GM21360 (cell line): ENCODE measurements at regions not wholly inside any gene's neighbourhood (a gene's known extent, or its start where the extent isn't known, plus 50 kb on each side); places are given as distances from the start of the nearest gene placed in this dataset.
"Not testable (repeated sequence)": the region's sequence is repeated elsewhere in the genome, so short reads cannot be mapped to it uniquely, and the experiment has no call there.

Source experiments
- ATAC-seq: cut with Tn5 transposase; IDR thresholded peaks from one replicate; pipeline ENCODE4 v1.9.1; 2021; ENCODE audit warnings: mild to moderate bottlenecking, moderate library complexity; ENCODE audit not compliant: unreplicated experiment

DNA sequence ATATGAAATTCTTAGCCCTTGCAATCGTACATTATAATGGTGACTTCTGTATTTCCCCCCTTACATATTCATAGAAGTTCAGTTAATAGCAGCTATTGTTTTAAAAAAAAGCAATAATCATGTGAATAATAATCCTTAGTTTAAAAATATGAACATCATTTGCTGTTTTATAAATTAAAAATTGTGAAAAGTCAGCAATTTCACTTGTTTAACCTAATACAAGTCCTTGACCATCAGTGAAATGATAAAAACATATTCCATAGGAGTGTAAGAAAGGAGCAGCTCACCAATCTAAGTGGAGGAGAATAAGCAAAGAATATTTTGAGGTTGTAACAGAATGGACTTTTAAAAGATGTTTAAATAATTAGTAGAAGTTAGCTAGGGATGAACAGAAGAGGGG, 650.2 kb downstream of the SUCLG1 start:
- ATAC-seq: no peak

GRCh38 chr2:83802604-83803003, 656.5 kb downstream of the SUCLG1 start:
- no peak for ATAC-seq

DNA sequence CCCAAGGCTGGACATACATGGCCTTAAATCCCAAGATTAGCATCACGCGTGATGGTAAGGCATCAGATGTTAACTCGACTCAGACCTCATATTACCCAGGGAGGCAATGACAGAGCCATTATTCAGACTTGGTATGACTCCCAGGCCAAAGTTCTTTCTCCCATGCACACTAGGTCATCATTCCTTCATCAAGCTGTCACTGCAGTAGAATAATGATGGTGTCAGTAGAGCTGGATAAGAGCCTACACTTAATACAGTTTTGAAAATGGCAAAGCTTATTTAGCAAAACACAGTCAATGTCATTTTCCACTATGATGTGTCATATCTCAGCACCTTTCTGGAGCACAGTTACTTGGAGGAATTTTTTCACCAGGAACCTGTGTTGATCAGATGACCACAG, 663.3 kb downstream of the SUCLG1 start:
- ATAC-seq: no peak

GRCh38 chr2:83790467-83790866, 668.6 kb downstream of the SUCLG1 start:
- ATAC-seq: not testable (repeated sequence)

DNA sequence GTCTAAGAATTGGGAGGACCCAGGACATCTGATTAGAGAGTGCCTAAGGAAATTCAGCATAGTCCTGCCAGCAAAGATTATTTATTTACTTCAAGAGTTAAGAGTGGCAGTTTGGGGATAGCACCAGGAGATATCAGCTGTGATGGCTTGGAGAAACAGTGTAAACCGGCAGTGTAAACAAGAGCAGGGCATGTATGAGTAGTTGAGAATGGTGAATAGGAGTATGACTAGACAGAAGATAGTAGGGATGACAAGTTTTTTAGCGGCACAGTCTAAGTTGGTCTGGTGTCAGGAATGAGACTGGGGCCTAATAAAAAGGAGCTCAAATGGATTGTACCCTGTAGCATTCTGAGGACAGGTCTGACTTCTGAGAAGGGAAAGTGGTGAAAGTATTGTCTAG, 669.4 kb downstream of the SUCLG1 start:
- not testable (repeated sequence) for ATAC-seq

DNA sequence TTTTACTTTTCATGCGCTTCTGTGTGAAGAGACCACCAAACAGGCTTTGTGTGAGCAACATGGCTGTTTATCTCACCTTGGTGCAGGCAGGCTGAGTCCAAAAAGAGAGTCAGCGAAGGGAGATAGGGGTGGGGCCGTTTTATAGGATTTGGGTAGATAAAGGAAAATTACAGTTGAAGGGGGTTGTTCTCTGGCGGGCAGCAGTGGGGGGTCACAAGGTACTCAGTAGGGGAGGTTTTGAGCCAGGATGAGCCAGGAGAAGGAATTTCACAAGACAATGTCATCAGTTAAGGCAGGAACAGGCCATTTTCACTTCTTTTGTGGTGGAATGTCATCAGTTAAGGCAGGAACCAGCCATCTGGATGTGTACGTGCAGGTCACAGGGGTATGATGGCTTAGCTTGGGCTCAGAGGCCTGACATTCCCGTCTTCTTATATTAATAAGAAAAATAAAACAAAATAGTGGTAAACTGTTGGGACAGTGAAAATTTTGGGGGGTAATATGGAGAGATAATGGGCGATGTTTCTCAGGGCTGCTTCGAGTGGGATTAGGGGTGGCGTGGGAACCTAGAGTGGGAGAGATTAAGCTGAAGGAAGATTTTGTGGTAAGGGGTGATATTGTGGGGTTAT, 670.0 kb downstream of the SUCLG1 start:
- not testable (repeated sequence) for ATAC-seq

- no peak for ATAC-seq
These were observed 671.9 kb downstream of the SUCLG1 start for GRCh38 chr2:83787189-83787588.

DNA sequence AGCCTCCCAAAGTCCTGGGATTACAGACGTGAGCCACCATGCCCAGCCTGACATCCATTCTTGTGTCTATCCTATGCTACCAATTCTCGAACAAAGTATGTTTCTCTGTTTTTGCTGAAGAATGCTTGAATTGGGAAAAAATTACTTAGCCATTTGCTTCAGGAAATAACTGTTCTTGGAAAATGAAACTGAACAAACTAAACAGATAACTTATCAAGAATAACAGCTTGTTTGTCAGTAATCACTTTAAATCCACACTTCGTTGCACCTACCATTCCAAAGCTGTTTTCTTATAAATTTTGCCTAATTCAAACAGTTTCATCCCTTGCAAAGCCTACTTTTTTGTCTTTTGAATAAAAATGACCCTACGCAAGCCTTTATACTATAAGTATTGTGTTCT, 672.9 kb downstream of the SUCLG1 start:
- ATAC-seq: no peak

DNA sequence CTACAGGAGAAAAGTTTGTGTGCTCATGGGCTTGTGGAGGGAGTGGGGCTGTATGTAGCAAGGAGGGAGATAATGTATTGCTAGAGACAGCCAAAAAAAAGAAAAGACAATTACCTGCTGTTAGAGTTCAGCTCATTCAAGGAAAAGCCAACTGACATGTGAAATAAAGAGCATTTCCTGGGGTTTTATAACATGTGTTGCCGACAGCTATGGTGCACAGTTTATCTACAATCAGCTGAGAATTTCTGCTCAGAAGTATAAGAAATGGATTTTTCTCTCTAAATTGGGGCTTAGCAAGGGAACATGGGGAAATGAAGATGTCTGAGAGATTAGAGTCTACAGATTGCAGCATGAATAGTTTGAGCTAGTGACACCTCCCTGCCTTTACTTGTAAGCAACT, 674.1 kb downstream of the SUCLG1 start:
- no peak for ATAC-seq

DNA sequence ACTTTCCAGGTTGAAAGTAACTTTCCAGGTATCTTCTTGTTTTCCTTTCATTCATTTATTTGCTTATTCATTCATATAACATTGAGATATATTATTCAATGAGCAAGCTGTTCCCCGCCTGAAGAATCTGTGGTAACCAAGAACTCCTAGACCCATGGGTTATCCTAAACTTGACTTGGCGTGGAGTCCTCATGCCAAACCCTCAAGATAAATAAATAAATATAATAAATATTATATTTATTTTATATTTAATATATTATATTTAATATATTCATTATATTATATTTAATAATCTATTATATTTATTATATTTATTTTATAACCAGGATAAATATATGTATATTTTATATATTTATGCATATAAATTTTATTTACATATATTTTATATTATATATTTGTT, 674.8 kb downstream of the SUCLG1 start:
- no peak for ATAC-seq

- ATAC-seq: no peak
These were observed 677.0 kb downstream of the SUCLG1 start for GRCh38 chr2:83782122-83782521.

DNA sequence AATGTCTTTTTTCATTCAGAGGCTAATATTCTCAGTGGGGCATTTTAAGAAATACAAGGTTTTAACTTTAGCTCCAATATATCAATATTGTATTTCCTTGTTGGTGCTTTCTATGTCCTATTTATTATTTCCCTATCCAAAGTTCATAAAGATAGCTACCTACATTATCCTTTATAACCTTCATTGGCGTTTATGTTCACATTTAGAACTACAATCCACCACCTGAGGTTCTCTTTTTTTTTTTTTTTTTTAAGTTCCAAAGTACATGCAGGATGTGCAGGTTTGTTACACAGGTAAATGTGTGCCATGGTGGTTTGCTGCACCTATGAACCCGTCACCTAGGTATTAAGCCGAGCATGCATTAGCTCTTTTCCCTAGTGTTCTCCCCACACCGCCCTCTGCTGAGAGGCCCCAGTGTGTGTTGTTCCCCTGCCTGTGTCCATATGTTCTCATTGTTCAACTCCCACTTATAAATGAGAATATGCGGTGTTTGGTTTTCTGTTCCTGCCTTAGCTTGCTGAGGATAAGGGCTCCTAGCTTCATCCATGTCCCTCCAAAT, 694.6 kb downstream of the SUCLG1 start:
- ATAC-seq: no peak

DNA sequence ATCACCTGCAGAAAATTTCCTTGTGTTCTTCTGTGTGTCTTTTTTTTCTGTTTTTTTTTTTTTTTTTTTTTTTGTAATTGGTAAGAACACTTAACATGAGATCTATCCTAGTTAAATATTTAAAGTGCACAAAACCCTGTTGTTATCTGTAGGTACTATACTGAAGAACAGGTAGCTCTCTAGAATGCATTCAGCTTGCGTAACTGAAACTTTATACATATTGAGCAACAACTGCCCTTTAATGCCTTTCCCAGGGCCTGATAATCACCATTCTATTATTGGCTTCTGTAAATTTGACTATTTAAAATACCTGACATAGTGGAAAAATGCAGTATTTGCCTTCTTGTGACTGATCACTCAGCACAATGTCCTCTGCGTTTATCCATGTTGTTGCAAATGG, 701.8 kb downstream of the SUCLG1 start:
- no peak for ATAC-seq

GRCh38 chr2:83756219-83756618, 702.9 kb downstream of the SUCLG1 start:
- ATAC-seq: no peak

DNA sequence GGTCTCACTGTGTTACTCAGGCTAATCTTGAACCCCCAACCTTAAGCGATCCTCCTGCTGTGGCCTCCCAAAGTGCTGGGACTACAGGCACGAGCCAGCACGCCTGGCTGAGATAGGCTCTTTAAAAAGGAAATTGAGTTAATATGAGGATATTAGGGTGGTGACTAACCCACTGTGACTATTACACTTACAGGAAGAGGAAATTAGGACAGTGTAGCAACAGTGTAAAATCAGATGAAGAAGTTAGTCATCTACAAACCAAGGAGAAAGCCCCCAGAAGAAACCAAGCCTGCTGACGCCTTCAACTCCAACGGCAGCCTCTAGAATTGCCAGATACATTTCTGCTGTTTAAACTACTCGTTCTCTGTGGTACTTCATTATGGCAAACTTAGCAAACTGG, 711.9 kb downstream of the SUCLG1 start:
- no peak for ATAC-seq

DNA sequence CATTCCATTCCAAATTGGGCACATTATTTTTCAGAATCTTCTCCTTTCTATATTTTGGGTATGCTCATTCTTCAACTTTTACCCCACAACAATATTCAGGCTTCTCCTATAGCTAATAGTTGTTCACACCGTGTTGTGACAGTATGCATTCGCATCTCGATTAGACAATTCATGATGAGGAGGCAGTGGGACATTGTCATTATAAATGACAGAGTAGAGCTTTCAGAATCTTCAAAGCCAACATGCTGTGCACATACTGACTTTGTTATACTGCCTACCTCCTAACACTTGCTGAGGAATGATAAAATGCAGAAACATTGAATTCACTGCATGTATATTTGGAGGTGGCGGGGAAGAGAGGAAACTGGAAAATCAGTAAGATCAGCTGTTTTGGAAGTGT, 714.2 kb downstream of the SUCLG1 start:
- ATAC-seq: no peak

- ATAC-seq: no peak
These were observed 716.8 kb downstream of the SUCLG1 start for GRCh38 chr2:83742117-83742782.

- ATAC-seq: no peak
These were observed 728.9 kb downstream of the SUCLG1 start for GRCh38 chr2:83730223-83730622.

- ATAC-seq: no peak
These were observed 733.3 kb downstream of the SUCLG1 start for GRCh38 chr2:83725735-83726134.

DNA sequence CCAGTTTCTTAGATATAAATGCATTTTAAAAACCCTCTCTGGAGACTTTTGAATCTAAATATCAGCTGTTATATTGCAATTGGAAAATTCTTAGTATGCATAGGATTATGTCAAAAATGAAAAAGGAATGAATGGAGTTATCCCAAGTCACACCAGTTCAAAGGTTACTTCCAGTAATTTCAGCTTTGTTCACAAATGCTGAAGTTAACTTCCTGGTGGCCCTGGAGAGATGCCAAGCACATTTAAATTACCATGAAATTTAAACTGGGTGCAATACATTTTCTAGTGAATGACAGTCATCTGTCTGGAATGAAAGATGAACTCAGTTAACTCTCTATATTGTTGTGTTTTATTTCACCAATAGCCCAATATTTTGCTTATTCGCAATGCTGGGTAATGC, 753.9 kb downstream of the SUCLG1 start:
- no peak for ATAC-seq

DNA sequence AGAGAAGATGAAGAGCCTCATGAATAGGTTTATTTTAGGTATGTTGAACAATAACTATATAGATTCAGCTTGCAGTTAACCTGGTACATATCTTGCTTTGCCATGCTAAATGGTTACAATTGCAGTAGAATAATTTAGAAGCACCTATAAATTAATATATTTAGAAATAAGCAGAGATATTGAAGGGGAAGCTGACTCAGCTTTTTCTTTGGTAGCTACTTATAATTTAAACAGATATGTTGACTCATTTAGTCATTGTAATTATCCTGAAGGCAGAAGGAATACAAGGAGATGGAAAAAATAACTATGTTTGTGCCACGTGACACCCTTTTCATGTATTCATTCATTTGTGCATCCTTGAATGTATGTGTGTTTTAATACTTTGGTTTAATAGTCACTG, 755.5 kb downstream of the SUCLG1 start:
- ATAC-seq: no peak

DNA sequence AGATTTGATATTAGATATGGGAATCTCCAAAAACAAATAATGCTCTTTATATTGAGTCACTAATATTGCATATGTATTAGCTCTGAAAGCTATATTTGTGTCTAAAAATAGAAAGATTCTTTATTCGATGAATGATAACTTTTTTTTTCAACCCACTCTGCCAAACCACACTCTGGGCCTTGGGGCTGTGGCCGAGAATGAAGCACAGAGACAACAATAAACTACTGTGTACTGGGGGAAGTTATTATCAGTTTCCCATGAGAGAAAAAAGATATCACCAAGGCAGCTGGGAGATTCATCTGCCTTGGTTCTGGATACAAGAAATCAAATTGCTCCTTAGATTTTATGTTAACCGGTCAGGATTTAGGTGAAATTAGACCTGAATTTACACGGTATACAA, 762.2 kb downstream of the SUCLG1 start:
- no peak for ATAC-seq

GRCh38 chr2:83695530-83695929, 763.5 kb downstream of the SUCLG1 start:
- ATAC-seq: no peak
